ENCODE measurements at regions not wholly inside any gene's neighbourhood (a gene's known extent, or its start where the extent isn't known, plus 50 kb on each side); places are given as distances from the start of the nearest gene placed in this dataset.

DNA sequence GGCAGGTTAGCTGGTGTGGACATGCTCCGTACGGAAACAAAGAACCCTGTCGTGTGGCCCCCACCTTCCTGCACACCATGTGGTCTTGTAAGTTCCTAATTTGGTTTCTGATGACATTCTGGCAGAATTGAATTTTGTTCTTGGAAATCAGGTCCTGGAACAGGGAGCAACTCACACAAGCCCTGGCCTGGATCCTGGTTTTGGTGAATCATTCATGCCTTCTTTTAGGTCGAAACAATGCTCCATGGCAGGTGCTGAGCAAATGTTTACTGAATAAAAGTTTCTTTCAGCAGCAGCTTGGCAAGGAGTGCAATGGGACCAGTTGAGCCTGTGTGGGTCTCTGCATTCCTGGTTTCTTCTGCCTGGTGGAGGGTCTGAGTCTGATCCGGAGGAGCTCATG, 978.4 kb downstream of the BCL11B start:
- TF ChIP-seq POLR2A (IDR thresholded peaks at IDR 0.05; ENCODE audit: low read length): no peak
- TF ChIP-seq GATA1 (IDR thresholded peaks at IDR 0.05; ENCODE audit: low read depth, low read length): no peak

Measured in erythroblast (primary cell).